GM12891 (cell line): ENCODE measurements at regions not wholly inside any gene's neighbourhood (a gene's known extent, or its start where the extent isn't known, plus 50 kb on each side); places are given as distances from the start of the nearest gene placed in this dataset.

Source experiments
- PAX5 ChIP-seq: IDR thresholded peaks from 2 replicates; pipeline ENCODE4 v1.6.1; 2011; ENCODE audit warnings: low read length, moderate library complexity, mild to moderate bottlenecking; ENCODE audit not compliant: insufficient read depth, severe bottlenecking
- POLR2A ChIP-seq: IDR thresholded peaks from 2 replicates; pipeline ENCODE4 v1.6.1; 2011; ENCODE audit warnings: low read depth, low read length, control low read depth
- POLR2AphosphoS5 ChIP-seq: IDR thresholded peaks from 2 replicates; pipeline ENCODE4 v1.6.1; 2011; ENCODE audit warnings: low read depth, low read length, control low read depth
- POU2F2 ChIP-seq: IDR thresholded peaks from 2 replicates; pipeline ENCODE4 v1.6.1; 2011; ENCODE audit warnings: low read depth, mild to moderate bottlenecking, control low read depth, low read length, moderate library complexity
- SPI1 ChIP-seq: IDR thresholded peaks from 2 replicates; pipeline ENCODE4 v1.6.1; 2011; ENCODE audit warnings: low read depth, low read length, control low read depth
- TAF1 ChIP-seq: IDR thresholded peaks from 2 replicates; pipeline ENCODE4 v1.6.1; 2011; ENCODE audit warnings: low read depth, low read length, control low read depth

DNA sequence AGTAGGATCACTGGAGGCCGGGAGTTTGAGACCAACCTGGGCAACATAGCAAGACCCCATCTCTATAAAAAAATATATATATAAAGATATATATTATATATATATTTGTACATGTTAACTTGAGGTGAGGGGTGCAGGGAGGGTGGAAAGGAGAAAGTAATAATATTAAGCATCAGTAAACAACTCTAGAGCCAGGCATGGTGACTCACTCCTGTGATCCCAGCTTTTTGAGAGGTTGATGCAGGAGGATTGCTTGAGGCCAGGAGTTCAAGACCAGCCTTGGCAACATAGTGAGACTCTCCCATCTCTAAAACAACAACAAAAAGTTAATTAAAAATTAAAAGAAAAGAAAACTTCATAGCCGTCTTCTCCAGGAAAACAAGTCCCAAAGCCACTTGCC lies 61.7 kb upstream of the SMURF2 start:
- TF ChIP-seq POLR2A (no peak), SPI1 (no peak), POLR2AphosphoS5 (no peak), TAF1 (no peak), PAX5 (no peak), POU2F2 (no peak)
